Neural cell (in vitro differentiated cells): ENCODE measurements at regions not wholly inside any gene's neighbourhood (a gene's known extent, or its start where the extent isn't known, plus 50 kb on each side); places are given as distances from the start of the nearest gene placed in this dataset.

Experiments
- H2AFZ ChIP-seq: fragments of 200-600, 300-800 bp; sonication (generic), shearing (Covaris generic); 2 replicates; pipeline ENCODE4 v1.6.0; 2014; ENCODE audit warnings: low read depth, mild to moderate bottlenecking, antibody characterized with exemption, low read length, moderate library complexity
- H3F3A ChIP-seq: fragments of 200-600 bp; shearing (Covaris generic); 2 replicates; pipeline ENCODE4 v1.6.1; 2016; ENCODE audit warnings: mild to moderate bottlenecking, moderate library complexity, mixed read lengths, antibody characterized with exemption, low read length; ENCODE audit not compliant: insufficient read depth, poor library complexity, severe bottlenecking
- H3K27ac ChIP-seq: fragments of 200-600, 300-800 bp; sonication (generic), shearing (Covaris generic); 2 replicates; pipeline ENCODE4 v1.5.1; 2014; ENCODE audit warnings: mild to moderate bottlenecking, low read length, moderate library complexity
- H3K27me3 ChIP-seq: fragments of 300-800, 200-600 bp; sonication (generic), shearing (Covaris generic); 2 replicates; pipeline ENCODE4 v1.6.0; 2014; ENCODE audit warnings: mild to moderate bottlenecking, low read depth, low read length, moderate library complexity; ENCODE audit not compliant: insufficient read depth
- H3K36me3 ChIP-seq: fragments of 300-800, 200-600 bp; sonication (generic), shearing (Covaris generic); 2 replicates; pipeline ENCODE4 v1.5.1; 2014; ENCODE audit warnings: mild to moderate bottlenecking, antibody characterized with exemption, low read length, moderate library complexity; ENCODE audit not compliant: insufficient read depth
- H3K4me2 ChIP-seq: fragments of 300-800, 200-600 bp; sonication (generic), shearing (Covaris generic); 2 replicates; pipeline ENCODE4 v1.6.0; 2014; ENCODE audit warnings: mild to moderate bottlenecking, low read length
- H3K4me3 ChIP-seq: fragments of 300-800, 200-600 bp; sonication (generic), shearing (Covaris generic); 2 replicates; pipeline ENCODE4 v1.5.1; 2014; ENCODE audit warnings: mild to moderate bottlenecking, low read length, moderate library complexity
- H3K79me2 ChIP-seq: fragments of 200-600 bp; shearing (Covaris generic); replicated peaks from 2 replicates; pipeline ENCODE4 v1.6.0; 2014; ENCODE audit warnings: mild to moderate bottlenecking, low read length, moderate library complexity; ENCODE audit not compliant: insufficient read depth
- H3K9ac ChIP-seq: fragments of 300-800, 200-600 bp; sonication (generic), shearing (Covaris generic); 2 replicates; pipeline ENCODE4 v1.6.1; 2016; ENCODE audit warnings: mild to moderate bottlenecking, low read length, mixed read lengths
- H3K9me2 ChIP-seq: fragments of 200-600 bp; shearing (Covaris generic); 2 replicates; pipeline ENCODE4 v1.6.1; 2016; ENCODE audit warnings: mild to moderate bottlenecking, low read length, mixed read lengths; ENCODE audit not compliant: insufficient read depth
- H3K9me3 ChIP-seq: fragments of 200-600, 300-800 bp; sonication (generic), shearing (Covaris generic); 2 replicates; pipeline ENCODE4 v1.6.1; 2016; ENCODE audit warnings: mild to moderate bottlenecking, mixed run types, low read length, moderate library complexity, mixed read lengths
- H4K20me1 ChIP-seq: fragments of 200-600 bp; shearing (Covaris generic); 2 replicates; pipeline ENCODE4 v1.6.1; 2016; ENCODE audit warnings: mild to moderate bottlenecking, mixed run types; ENCODE audit not compliant: insufficient read depth
- EP300 ChIP-seq: fragments of 450-650 bp; conservative IDR thresholded peaks from 2 replicates; pipeline ENCODE4 v1.6.1; 2014; ENCODE audit warnings: antibody characterized with exemption, mild to moderate bottlenecking, moderate library complexity; ENCODE audit not compliant: poor library complexity, severe bottlenecking
- EZH2 ChIP-seq: fragments of 200-600, 300-800 bp; shearing (Covaris generic), sonication (generic); IDR thresholded peaks from 2 replicates; pipeline ENCODE4 v1.6.1; 2014; ENCODE audit warnings: antibody characterized with exemption, low read length, borderline replicate concordance, mild to moderate bottlenecking; ENCODE audit not compliant: insufficient read depth, poor library complexity, severe bottlenecking
- MXI1 ChIP-seq: fragments of 450-650 bp; conservative IDR thresholded peaks from 2 replicates; pipeline ENCODE4 v1.6.1; 2014; ENCODE audit warnings: antibody characterized with exemption, mild to moderate bottlenecking; ENCODE audit not compliant: poor library complexity, severe bottlenecking
- POLR2AphosphoS5 ChIP-seq: IDR thresholded peaks from 2 replicates; pipeline ENCODE4 v1.6.1; 2012
- RAD21 ChIP-seq: fragments of 450-650 bp; conservative IDR thresholded peaks from 2 replicates; pipeline ENCODE4 v1.6.1; 2014; ENCODE audit warnings: antibody characterized with exemption, mild to moderate bottlenecking, moderate library complexity
- SMC3 ChIP-seq: fragments of 450-650 bp; conservative IDR thresholded peaks from 2 replicates; pipeline ENCODE4 v1.6.1; 2014; ENCODE audit warnings: antibody characterized with exemption, mild to moderate bottlenecking, moderate library complexity; ENCODE audit not compliant: poor library complexity
- TAF1 ChIP-seq: IDR thresholded peaks from 2 replicates; pipeline ENCODE4 v1.6.1; 2012; ENCODE audit warnings: low read depth
- TF ChIP-seq, protein P1 (sequence below): fragments of 450-650 bp; IDR thresholded peaks from 2 replicates; pipeline ENCODE4 v1.5.1; 2014; ENCODE audit warnings: antibody characterized with exemption, mild to moderate bottlenecking, moderate library complexity; ENCODE audit not compliant: poor library complexity, severe bottlenecking
- TF ChIP-seq, protein P2 (sequence below): IDR thresholded peaks from 2 replicates; pipeline ENCODE4 v1.6.1; 2012; ENCODE audit warnings: borderline replicate concordance

DNA sequence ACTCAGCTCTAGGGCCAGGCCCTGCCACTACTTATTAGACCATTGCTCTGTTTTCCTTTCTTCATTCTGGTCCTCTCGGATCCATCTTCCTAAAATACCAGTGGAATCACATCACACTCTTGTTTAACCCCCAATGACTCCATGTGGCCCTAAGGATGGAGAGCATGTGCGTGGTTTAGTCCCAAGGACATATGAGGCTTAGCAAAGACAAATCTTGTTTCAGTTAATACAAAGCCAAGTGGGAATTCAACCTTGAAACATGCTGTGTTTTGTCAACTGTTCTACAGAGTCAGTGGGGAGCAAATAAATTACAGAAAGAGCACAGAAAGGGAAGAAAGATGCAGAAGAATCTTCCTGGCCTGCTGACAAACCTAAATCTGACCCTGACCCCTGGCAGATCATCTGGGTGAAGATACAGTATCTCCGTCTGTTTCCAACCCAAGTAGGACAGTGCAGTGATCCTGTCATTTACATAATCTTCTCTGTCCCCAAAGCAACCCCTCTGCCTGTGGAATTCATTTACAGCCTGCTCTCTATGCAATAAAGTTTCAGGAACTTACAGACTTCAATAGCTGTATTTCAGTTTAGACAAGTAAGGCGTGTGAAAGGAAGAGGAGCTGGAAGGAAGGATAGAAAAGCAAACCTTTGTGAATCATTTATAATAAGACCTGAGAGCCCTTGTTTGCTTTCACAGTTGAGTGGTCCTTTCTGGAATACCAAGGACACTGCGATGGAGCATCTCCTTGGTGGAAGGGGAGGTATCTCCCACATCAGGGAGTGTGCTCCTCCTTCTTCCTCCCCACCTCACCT lies 144.0 kb downstream of the THBS2 start:
- no peaks in the 10 kb centered on the region for H3K9me2 ChIP-seq
- no peaks in the 10 kb centered on the region for H3K79me2 ChIP-seq
- H3F3A ChIP-seq: no peaks in the 10 kb centered on the region
- H3K9me3 ChIP-seq: no peaks in the 10 kb centered on the region
- H3K36me3 ChIP-seq: no peaks in the 10 kb centered on the region
- TF ChIP-seq EP300: no peak
- TF ChIP-seq EZH2: no peak
- TF ChIP-seq SMC3: no peak
- no peak for TF ChIP-seq RAD21
- TF ChIP-seq MXI1: no peak
- TF ChIP-seq, protein P1, sequence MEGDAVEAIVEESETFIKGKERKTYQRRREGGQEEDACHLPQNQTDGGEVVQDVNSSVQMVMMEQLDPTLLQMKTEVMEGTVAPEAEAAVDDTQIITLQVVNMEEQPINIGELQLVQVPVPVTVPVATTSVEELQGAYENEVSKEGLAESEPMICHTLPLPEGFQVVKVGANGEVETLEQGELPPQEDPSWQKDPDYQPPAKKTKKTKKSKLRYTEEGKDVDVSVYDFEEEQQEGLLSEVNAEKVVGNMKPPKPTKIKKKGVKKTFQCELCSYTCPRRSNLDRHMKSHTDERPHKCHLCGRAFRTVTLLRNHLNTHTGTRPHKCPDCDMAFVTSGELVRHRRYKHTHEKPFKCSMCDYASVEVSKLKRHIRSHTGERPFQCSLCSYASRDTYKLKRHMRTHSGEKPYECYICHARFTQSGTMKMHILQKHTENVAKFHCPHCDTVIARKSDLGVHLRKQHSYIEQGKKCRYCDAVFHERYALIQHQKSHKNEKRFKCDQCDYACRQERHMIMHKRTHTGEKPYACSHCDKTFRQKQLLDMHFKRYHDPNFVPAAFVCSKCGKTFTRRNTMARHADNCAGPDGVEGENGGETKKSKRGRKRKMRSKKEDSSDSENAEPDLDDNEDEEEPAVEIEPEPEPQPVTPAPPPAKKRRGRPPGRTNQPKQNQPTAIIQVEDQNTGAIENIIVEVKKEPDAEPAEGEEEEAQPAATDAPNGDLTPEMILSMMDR: no peak
- no peak for TF ChIP-seq TAF1
- TF ChIP-seq, protein P2, sequence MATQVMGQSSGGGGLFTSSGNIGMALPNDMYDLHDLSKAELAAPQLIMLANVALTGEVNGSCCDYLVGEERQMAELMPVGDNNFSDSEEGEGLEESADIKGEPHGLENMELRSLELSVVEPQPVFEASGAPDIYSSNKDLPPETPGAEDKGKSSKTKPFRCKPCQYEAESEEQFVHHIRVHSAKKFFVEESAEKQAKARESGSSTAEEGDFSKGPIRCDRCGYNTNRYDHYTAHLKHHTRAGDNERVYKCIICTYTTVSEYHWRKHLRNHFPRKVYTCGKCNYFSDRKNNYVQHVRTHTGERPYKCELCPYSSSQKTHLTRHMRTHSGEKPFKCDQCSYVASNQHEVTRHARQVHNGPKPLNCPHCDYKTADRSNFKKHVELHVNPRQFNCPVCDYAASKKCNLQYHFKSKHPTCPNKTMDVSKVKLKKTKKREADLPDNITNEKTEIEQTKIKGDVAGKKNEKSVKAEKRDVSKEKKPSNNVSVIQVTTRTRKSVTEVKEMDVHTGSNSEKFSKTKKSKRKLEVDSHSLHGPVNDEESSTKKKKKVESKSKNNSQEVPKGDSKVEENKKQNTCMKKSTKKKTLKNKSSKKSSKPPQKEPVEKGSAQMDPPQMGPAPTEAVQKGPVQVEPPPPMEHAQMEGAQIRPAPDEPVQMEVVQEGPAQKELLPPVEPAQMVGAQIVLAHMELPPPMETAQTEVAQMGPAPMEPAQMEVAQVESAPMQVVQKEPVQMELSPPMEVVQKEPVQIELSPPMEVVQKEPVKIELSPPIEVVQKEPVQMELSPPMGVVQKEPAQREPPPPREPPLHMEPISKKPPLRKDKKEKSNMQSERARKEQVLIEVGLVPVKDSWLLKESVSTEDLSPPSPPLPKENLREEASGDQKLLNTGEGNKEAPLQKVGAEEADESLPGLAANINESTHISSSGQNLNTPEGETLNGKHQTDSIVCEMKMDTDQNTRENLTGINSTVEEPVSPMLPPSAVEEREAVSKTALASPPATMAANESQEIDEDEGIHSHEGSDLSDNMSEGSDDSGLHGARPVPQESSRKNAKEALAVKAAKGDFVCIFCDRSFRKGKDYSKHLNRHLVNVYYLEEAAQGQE: no peak
- no peak for TF ChIP-seq POLR2AphosphoS5
- H4K20me1 ChIP-seq: no peaks in the 10 kb centered on the region
- H3K27ac ChIP-seq: no peak overlapping the region
- no peaks in the 10 kb centered on the region for H3K27me3 ChIP-seq
- no peak overlapping the region for H3K4me3 ChIP-seq
- H2AFZ ChIP-seq: no peak overlapping the region
- no peak overlapping the region for H3K9ac ChIP-seq
- H3K4me2 ChIP-seq: no peak overlapping the region

DNA sequence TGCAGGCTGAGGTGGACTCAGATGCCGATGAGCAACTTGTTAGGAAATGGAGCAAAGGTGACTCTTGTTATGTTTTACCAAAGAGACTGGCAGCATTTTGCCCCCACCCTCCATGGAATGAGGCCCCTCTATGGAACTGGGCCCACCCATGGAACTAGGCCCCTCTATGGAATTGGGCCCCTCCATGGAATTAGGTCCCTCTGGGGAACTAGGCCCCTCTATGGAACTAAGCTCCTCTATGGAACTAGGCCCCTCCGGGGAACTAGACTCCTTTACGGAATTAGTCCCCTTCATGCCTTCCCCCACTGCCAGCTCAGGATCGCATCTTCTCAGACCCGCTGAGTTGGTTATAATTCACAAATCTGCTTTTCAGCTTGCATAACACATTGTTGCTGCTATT lies 144.9 kb downstream of the THBS2 start:
- no peaks in the 10 kb centered on the region for H3F3A ChIP-seq
- H3K9me2 ChIP-seq: no peaks in the 10 kb centered on the region
- no peak overlapping the region for H2AFZ ChIP-seq
- no peak overlapping the region for H3K9ac ChIP-seq
- H3K27ac ChIP-seq: no peak overlapping the region
- no peaks in the 10 kb centered on the region for H3K79me2 ChIP-seq
- H3K27me3 ChIP-seq: no peaks in the 10 kb centered on the region
- no peaks in the 10 kb centered on the region for H3K36me3 ChIP-seq
- H3K4me3 ChIP-seq: no peak overlapping the region
- H3K4me2 ChIP-seq: no peak overlapping the region
- no peaks in the 10 kb centered on the region for H4K20me1 ChIP-seq
- no peaks in the 10 kb centered on the region for H3K9me3 ChIP-seq
- no peak for TF ChIP-seq TAF1
- TF ChIP-seq, protein P2: no peak
- no peak for TF ChIP-seq SMC3
- TF ChIP-seq EZH2: no peak
- TF ChIP-seq, protein P1: no peak
- TF ChIP-seq EP300: no peak
